ENCODE measurements at regions not wholly inside any gene's neighbourhood (a gene's known extent, or its start where the extent isn't known, plus 50 kb on each side); places are given as distances from the start of the nearest gene placed in this dataset.

GRCh38 chr5:92874790-92875189, 706.2 kb downstream of the NR2F1-AS1 start:
- Histone ChIP-seq H3K9ac (ENCODE audit: control insufficient read depth, insufficient read depth, low read length) (no peak overlapping the region), H3K9me3 (replicated peaks; ENCODE audit: control insufficient read depth, insufficient read depth, low read length) (no peaks in the 10 kb centered on the region; the same call in 2 of the 3 replicates), H2AFZ (ENCODE audit: control insufficient read depth, low read depth, low read length) (no peak overlapping the region), H3K27me3 (replicated peaks in 1 of 2; ENCODE audit: control insufficient read depth in 2 of 2, insufficient read depth in 2 of 2, low read length in 1 of 2) (no peaks in the 10 kb centered on the region), H3K36me3 (ENCODE audit: control insufficient read depth in 2 of 2, insufficient read depth in 2 of 2, low read length in 1 of 2) (no peaks in the 10 kb centered on the region), H3K79me2 (ENCODE audit: control insufficient read depth, insufficient read depth, low read length) (no peaks in the 10 kb centered on the region), H4K20me1 (ENCODE audit: control insufficient read depth, insufficient read depth) (no peaks in the 10 kb centered on the region), H3K4me2 (ENCODE audit: control insufficient read depth, insufficient read depth) (no peak overlapping the region), H3K4me1 (ENCODE audit: control insufficient read depth, insufficient read depth, low read length) (no peaks in the 10 kb centered on the region), H3K4me3 (no peak overlapping the region), H3K27ac (ENCODE audit: control insufficient read depth, insufficient read depth) (no peak overlapping the region)
- ATAC-seq (no peak), FAIRE-seq (no peak), DNase-seq (ENCODE audit: low read depth, low spot score) (no peak)
- intact Hi-C loops (cut with micrococcal nuclease; ENCODE audit: unreplicated experiment) = no loop called here
- POLR2A ChIA-PET = no interaction called here
- SMC1A ChIA-PET (ENCODE audit: uncharacterized antibody, unreplicated experiment) = no interaction called here
- no TSS peak for BruUV-seq (replicated peaks)
- in situ Hi-C loops (cut with MboI) = no loop called here
- no peak for TF ChIP-seq ZZZ3 (IDR thresholded peaks at IDR 0.05; ENCODE audit: control insufficient read depth, insufficient read length, low read depth)
- no peak for TF ChIP-seq ZNF274 (IDR thresholded peaks at IDR 0.05; ENCODE audit: insufficient read depth, insufficient read length)
- TF ChIP-seq CEBPB (IDR thresholded peaks at IDR 0.05; ENCODE audit: borderline replicate concordance in 1 of 2, low read depth in 2 of 2, low read length in 2 of 2) = no peak
- no peak for TF ChIP-seq HCFC1 (IDR thresholded peaks at IDR 0.05; ENCODE audit: low read length)
- no peak for TF ChIP-seq ELK1 (IDR thresholded peaks at IDR 0.05; ENCODE audit: low read depth, low read length)
- no peak for TF ChIP-seq NKRF (conservative IDR thresholded peaks at IDR 0.05)
- TF ChIP-seq POU2F2 (IDR thresholded peaks at IDR 0.05; ENCODE audit: borderline replicate concordance, low read depth, low read length) = no peak
- no peak for TF ChIP-seq SUPT20H (IDR thresholded peaks at IDR 0.05; ENCODE audit: borderline replicate concordance, control insufficient read depth, low read depth, low read length)
- TF ChIP-seq ZSCAN29 (IDR thresholded peaks at IDR 0.05) = no peak
- no peak for TF ChIP-seq ETV6 (conservative IDR thresholded peaks at IDR 0.05 in 1 of 2, IDR thresholded peaks at IDR 0.05 in 1 of 2; ENCODE audit: borderline replicate concordance in 1 of 2, low read depth in 1 of 2)
- TF ChIP-seq PAX5 (IDR thresholded peaks at IDR 0.05; ENCODE audit: borderline replicate concordance, low read depth, low read length) = no peak
- TF ChIP-seq JUNB (IDR thresholded peaks at IDR 0.05) = no peak
- no peak for TF ChIP-seq REST (IDR thresholded peaks at IDR 0.05; ENCODE audit: low read depth, low read length)
- TF ChIP-seq RUNX3 (IDR thresholded peaks at IDR 0.05; ENCODE audit: low read length) = no peak
- RAD21 ChIA-PET (ENCODE audit: unreplicated experiment) = no interaction called here
- CTCF ChIA-PET = no interaction called here
- WGBS (ENCODE audit: insufficient coverage, insufficient replicate concordance, low lambda C conversion rate, missing lambda C conversion rate) = 42% methylated on average over 2 of the region's 2 CpGs

All from GM12878 (cell line).